ENCODE measurements at regions not wholly inside any gene's neighbourhood (a gene's known extent, or its start where the extent isn't known, plus 50 kb on each side); places are given as distances from the start of the nearest gene placed in this dataset.

DNA sequence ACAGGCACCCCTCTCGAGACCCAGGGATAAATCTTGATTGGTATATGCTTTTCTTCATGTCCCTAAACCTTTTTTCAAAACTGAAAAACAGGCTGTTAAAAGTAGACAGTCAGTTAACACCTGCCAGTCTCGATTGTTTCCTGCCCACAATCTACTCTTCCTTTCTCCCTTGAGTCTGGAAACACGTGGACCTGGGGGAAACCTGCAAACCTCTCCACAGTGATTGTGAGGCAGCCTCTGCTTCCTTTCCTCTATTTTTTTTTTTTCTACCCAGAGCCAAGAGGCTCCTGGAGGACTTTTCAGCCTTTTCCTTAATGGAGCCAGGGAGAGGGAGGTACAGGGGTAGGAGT lies 69.4 kb upstream of the CLMP start:
- TF ChIP-seq, protein P1, sequence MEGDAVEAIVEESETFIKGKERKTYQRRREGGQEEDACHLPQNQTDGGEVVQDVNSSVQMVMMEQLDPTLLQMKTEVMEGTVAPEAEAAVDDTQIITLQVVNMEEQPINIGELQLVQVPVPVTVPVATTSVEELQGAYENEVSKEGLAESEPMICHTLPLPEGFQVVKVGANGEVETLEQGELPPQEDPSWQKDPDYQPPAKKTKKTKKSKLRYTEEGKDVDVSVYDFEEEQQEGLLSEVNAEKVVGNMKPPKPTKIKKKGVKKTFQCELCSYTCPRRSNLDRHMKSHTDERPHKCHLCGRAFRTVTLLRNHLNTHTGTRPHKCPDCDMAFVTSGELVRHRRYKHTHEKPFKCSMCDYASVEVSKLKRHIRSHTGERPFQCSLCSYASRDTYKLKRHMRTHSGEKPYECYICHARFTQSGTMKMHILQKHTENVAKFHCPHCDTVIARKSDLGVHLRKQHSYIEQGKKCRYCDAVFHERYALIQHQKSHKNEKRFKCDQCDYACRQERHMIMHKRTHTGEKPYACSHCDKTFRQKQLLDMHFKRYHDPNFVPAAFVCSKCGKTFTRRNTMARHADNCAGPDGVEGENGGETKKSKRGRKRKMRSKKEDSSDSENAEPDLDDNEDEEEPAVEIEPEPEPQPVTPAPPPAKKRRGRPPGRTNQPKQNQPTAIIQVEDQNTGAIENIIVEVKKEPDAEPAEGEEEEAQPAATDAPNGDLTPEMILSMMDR (conservative IDR thresholded peaks at IDR 0.05 in 1 of 2, IDR thresholded peaks at IDR 0.05 in 1 of 2; ENCODE audit: low read depth in 1 of 2, low read length in 2 of 2) = no peak
- TF ChIP-seq EZH2 (IDR thresholded peaks at IDR 0.05; ENCODE audit: low read length, missing control alignments) = no peak

All from fibroblast of lung (primary cell).